DMS 273 (cell line): ENCODE measurements at regions not wholly inside any gene's neighbourhood (a gene's known extent, or its start where the extent isn't known, plus 50 kb on each side); places are given as distances from the start of the nearest gene placed in this dataset.

ENCODE experiments used
- DNase-seq: peaks from one replicate; lab custom pipeline; 2025; ENCODE audit not compliant: unreplicated experiment; lab: John Stamatoyannopoulos, UW

DNA sequence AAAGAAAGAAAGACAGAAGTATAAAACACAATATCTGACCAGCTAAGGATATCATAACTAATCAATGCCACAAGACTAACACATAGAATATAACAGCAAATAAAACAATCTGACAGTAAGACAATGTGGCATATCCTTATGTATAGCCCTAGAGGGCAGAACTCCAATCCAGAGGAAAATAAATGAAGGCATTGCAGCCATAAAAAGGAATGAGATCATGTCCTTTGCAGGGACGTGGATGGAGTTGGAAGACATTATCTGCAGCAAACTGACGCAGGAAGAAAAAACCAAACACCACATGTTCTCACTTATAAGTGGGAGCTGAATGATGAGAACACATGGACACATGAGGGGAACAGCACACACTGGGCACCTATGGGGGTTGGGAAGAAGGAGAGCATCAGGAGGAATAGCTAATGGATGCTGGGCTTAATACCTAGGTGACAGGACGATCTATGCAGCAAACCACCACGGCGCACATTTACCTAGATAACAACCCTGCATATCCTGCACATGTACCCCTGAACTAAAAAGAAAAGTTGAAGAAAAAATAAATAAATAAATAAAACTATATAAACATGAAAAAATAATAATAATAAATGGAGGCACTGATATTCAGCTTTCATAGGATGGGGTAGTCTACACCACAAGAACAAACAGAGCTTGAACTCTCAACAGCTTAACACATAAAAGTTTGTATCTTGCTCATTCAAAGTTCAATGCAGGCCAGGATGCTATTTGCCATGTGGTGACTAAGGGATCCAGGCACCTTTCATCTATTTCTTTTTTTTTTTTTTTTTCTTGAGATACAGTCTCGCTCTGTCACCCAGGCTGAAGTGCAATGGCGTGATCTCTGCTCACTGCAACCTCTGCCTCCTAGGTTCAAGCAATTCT lies 66.1 kb upstream of the KAT6B start:
- no peak for DNase-seq

DNA sequence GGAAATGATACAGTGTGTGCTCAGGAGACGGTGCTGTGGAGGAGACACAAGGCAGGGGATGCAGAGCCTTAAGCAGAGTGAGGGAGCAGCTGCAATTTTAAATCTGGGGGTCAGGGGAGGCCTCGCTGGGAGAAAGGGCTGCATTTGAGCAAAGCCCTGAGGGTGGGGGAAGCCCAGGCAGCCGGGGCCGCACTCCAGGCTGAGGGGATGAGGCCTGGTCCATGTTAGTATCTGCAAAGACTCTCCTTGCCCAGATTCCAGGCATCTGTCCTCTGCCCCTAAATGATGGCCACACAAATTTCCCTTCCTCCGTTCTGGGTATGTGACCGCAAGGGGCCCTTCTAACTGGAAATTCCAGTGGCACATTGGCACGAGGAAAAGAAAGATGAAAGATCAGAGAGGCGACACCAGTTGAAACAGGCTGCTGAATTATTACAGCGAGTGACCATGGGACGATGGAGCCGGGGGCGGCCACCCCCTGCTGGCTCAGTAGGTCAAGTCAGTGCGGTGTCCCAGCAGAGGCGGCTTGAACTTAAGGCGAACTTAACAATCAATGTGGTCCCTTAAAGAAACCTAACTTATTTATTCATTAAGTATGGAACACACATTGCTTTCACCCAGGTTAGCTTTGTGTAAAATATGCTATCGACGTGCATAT lies 62.3 kb upstream of the KAT6B start:
- DNase-seq: no peak

DNA sequence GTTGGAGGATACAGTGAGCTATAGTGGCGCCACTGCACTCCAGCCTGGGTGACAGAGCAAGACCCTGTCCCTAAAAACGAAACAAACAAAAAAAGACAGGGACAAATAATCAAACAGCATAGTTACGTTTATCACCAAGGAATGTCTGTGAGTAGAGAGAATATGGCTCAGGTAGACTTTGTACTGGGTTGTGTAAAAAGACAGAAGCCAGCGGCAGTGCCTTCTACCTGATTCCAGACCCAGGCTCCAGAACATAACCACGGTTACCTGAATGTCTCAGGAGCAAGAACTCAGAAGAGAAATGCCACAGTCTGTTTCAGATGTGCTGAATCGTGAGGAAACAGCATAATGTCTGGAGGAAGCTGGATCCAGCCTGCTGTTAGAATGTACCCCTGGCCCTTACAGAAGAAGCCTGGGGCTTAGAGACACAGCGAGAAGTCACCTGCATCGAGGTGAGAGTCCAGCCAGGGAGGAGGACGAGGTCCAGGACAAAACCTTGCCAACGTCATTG lies 60.9 kb upstream of the KAT6B start:
- no peak for DNase-seq

DNA sequence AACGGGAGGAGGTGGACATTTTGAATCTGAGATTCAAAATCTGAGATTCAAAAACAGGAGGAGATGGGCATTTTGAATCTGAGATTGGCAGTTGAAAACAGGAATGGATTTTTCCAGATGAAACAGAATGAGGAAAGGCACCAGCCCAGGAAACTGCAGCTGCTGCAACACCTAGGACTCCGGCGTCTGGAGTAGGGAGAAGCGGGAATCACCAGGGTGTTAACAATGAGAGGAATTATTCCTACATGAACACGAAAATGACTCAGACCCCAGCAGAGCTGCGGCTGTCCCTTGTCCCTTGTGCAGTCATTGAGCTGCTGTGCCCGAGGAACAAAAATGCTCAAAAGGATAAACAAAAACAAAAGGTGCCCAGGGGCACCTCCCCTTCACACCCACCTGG lies 59.9 kb upstream of the KAT6B start:
- no peak for DNase-seq

DNA sequence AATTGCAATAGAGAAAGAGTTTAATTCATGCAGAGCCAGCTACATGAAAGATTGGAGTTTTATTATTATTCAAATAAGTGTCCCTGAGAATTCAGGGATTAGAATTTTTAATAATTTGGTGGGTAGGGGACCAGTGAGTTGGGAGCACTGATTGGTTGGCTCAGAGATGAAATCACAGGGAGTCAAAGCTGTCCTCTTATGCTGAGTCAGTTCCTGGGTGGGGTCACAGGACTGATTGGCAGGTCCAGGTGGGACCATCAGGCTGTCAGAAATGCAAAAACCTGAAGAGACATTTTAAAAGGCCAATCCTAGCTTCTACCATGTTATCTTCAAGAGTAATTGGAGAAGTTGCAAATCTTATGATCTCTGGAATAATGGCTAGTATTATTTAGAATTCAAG lies 56.0 kb upstream of the KAT6B start:
- DNase-seq: peak; percentile 6

DNA sequence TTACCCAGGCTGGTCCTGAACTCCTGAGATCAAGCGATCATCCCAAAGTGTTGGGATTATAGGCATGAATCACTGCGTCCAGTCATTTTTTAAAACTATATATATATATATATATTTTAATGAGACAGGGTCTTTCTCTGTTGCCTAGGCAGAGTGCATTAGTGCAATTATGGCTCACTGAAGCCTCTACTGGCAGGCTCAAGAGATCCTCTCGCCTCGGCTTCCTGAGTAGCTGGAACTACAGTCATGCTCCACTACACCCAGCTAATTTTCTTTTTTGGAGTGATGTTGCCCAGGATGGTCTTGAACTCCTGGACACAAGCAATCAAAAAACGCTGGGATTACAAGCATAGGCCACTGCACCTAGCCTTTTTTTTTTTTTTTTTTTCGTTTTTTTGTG lies 55.3 kb upstream of the KAT6B start:
- peak; percentile 5 for DNase-seq

DNA sequence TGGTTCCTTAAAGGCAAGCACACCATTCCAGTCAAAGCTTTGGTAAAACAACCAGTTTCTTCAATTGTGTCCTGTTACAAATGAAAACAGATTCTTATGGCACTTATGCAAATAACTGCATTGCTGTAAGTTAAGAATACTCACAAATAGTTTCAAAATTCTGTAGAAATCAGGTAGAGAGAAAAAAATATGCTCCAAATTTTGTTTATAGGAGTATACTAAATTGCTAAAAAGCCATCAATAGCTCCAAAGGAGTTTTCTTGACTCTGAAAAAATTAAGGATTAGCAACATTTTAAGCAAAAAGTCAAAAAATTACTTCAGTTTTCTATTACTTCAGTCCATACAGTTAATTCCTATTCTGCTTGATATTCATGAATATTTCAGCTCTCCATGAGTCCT lies 51.3 kb upstream of the KAT6B start:
- no peak for DNase-seq
